Endothelial cell of umbilical vein (primary cell): ENCODE measurements at regions not wholly inside any gene's neighbourhood (a gene's known extent, or its start where the extent isn't known, plus 50 kb on each side); places are given as distances from the start of the nearest gene placed in this dataset.

Source experiments
- BruUV-seq: library from RNA; stranded (reverse); fragments of 400-500 nt; replicated peaks from 2 replicates; lab custom pipeline; 2021; lab: Mats Ljungman, UMichigan
- CTCF ChIA-PET: fragments of 300-600, 350-600 bp; sonication (Branson Sonifier 250); formaldehyde crosslinking; loops from one replicate; lab custom pipeline; 2021; ENCODE audit warnings: antibody characterized with exemption, inconsistent platforms; lab: Charles Lee
- POLR2A ChIA-PET: fragments of 300-600, 350-600 bp; sonication (Branson Sonifier 250); formaldehyde crosslinking; loops from one replicate; lab custom pipeline; 2021; ENCODE audit warnings: antibody characterized with exemption, inconsistent platforms; lab: Charles Lee
- DNase-seq: peaks from one replicate; pipeline ENCODE4 v3.0.0-alpha.2; 2011; ENCODE audit warnings: low read depth, low spot score
- FAIRE-seq: peaks from 2 replicates; lab custom pipeline; 2011; peaks lifted over from hg19 to GRCh38; lab: Jason Lieb, UNC
- H2AFZ ChIP-seq: 2 replicates; pipeline ENCODE4 v1.6.0; 2012; ENCODE audit warnings: low read depth, low read length, control low read depth, inconsistent platforms
- H3K27ac ChIP-seq: 2 replicates; pipeline ENCODE4 v1.5.1; 2011; ENCODE audit warnings: low read depth, mild to moderate bottlenecking, control low read depth, low read length, moderate library complexity; ENCODE audit not compliant: insufficient read depth
- H3K27me3 ChIP-seq, 2 experiments: 2 replicates each; pipeline versions ENCODE4 v1.6.0 to v1.6.1; 2011; ENCODE audit warnings: low read length in 2 of 2, mixed read lengths in 1 of 2; ENCODE audit not compliant: control insufficient read depth in 2 of 2, insufficient read depth in 2 of 2
- H3K36me3 ChIP-seq, 2 experiments: 2 replicates in 1 of 2; 3 replicates in 1 of 2; pipeline ENCODE4 v1.5.1; 2011; ENCODE audit warnings: low read length in 2 of 2, mild to moderate bottlenecking in 1 of 2, moderate library complexity in 1 of 2; ENCODE audit not compliant: control insufficient read depth in 2 of 2, insufficient read depth in 2 of 2; ENCODE audit errors: extremely low read depth in 1 of 2
- H3K4me1 ChIP-seq: 3 replicates; pipeline ENCODE4 v1.5.1; 2011; ENCODE audit warnings: mild to moderate bottlenecking, low read length; ENCODE audit not compliant: control insufficient read depth, insufficient read depth; ENCODE audit errors: extremely low read depth
- H3K4me2 ChIP-seq: 2 replicates; pipeline ENCODE4 v1.6.1; 2011; ENCODE audit warnings: low read length, control low read depth, mixed read lengths; ENCODE audit not compliant: insufficient read depth
- H3K4me3 ChIP-seq, 3 experiments: fragments of 200-600 bp in 1 of 3; sonication (generic), shearing (Covaris generic) in 1 of 3; replicated peaks in 1 of 3; 2 replicates each; pipeline ENCODE4 v1.5.1; 2011 to 2016; ENCODE audit warnings: control low read depth in 3 of 3, low read length in 3 of 3, mild to moderate bottlenecking in 2 of 3, inconsistent platforms in 1 of 3, low read depth in 1 of 3, moderate library complexity in 1 of 3; ENCODE audit not compliant: insufficient read depth in 1 of 3
- H3K79me2 ChIP-seq: 2 replicates; pipeline ENCODE4 v1.6.0; 2012; ENCODE audit warnings: low read length, inconsistent platforms; ENCODE audit not compliant: control insufficient read depth, insufficient read depth
- H3K9ac ChIP-seq: replicated peaks from 2 replicates; pipeline ENCODE3; 2011; ENCODE audit warnings: low read length, control low read depth; ENCODE audit not compliant: insufficient read depth; ENCODE audit errors: extremely low read depth
- H3K9me1 ChIP-seq: replicated peaks from 3 replicates; pipeline ENCODE4 v1.6.0; 2011; ENCODE audit warnings: mild to moderate bottlenecking, low read length; ENCODE audit not compliant: control insufficient read depth, insufficient read depth; ENCODE audit errors: extremely low read depth
- H3K9me3 ChIP-seq: replicated peaks from 2 replicates; pipeline ENCODE4 v1.5.1; 2012; ENCODE audit warnings: low read length, inconsistent platforms; ENCODE audit not compliant: control insufficient read depth, insufficient read depth
- H4K20me1 ChIP-seq: replicated peaks from 2 replicates; pipeline ENCODE3; 2011; ENCODE audit warnings: mild to moderate bottlenecking, low read length; ENCODE audit not compliant: control insufficient read depth, insufficient read depth; ENCODE audit errors: extremely low read depth
- EZH2 ChIP-seq: IDR thresholded peaks from 2 replicates; pipeline ENCODE4 v1.6.1; 2012; ENCODE audit warnings: borderline replicate concordance, low read depth, mild to moderate bottlenecking, moderate library complexity, low read length, inconsistent platforms; ENCODE audit not compliant: severe bottlenecking
- FOS ChIP-seq: IDR thresholded peaks from 2 replicates; pipeline ENCODE4 v1.6.1; 2011; ENCODE audit warnings: mild to moderate bottlenecking, low read length, moderate library complexity, borderline replicate concordance; ENCODE audit not compliant: insufficient read depth
- GATA2 ChIP-seq: IDR thresholded peaks from 2 replicates; pipeline ENCODE4 v1.7.0; 2011; ENCODE audit warnings: low read depth, mild to moderate bottlenecking, moderate library complexity, mixed read lengths, low read length; ENCODE audit not compliant: insufficient read length, insufficient read depth
- JUN ChIP-seq: IDR thresholded peaks from 2 replicates; pipeline ENCODE4 v1.6.1; 2011; ENCODE audit warnings: borderline replicate concordance, low read depth; ENCODE audit not compliant: insufficient read length, insufficient read depth
- MYC ChIP-seq: IDR thresholded peaks from one replicate; pipeline ENCODE4 v1.6.1; 2011; ENCODE audit warnings: mild to moderate bottlenecking, low read depth, low read length
- POLR2A ChIP-seq: IDR thresholded peaks from 2 replicates; pipeline ENCODE4 v1.6.1; 2012; ENCODE audit warnings: low read depth, mild to moderate bottlenecking, control low read depth, low read length
- POLR2AphosphoS5 ChIP-seq: IDR thresholded peaks from 2 replicates; pipeline ENCODE4 v1.6.1; 2012; ENCODE audit warnings: low read depth, mild to moderate bottlenecking, control low read depth, low read length, moderate library complexity; ENCODE audit not compliant: insufficient read depth
- dilution Hi-C: fragments of 300-500 bp; cut with MboI; formaldehyde crosslinking; loops from one replicate; pipeline ENCODE4 v1.15.0; 2019; ENCODE audit warnings: low sequenced_read_pairs; ENCODE audit not compliant: extremely low pct_ligation_motif_present
- intact Hi-C: fragments of 100-400 bp; cut with micrococcal nuclease; formaldehyde crosslinking; loops from one replicate; pipeline ENCODE4 v1.10.0; 2022
- TF ChIP-seq, protein P1 (sequence below), 2 donors: IDR thresholded peaks; 1 replicate in 1 of 2; 2 replicates in 1 of 2; pipeline ENCODE4 v1.5.1; 2011; ENCODE audit warnings: low read length in 2 of 2, mild to moderate bottlenecking in 2 of 2, moderate library complexity in 2 of 2, control low read depth in 1 of 2, inconsistent platforms in 1 of 2, low read depth in 1 of 2; ENCODE audit not compliant: insufficient read depth in 1 of 2; ENCODE audit errors: extremely low read depth in 1 of 2
- TF ChIP-seq, protein P2 (sequence below): IDR thresholded peaks from 2 replicates; pipeline ENCODE4 v1.6.1; 2011; ENCODE audit not compliant: insufficient read depth, insufficient read length

DNA sequence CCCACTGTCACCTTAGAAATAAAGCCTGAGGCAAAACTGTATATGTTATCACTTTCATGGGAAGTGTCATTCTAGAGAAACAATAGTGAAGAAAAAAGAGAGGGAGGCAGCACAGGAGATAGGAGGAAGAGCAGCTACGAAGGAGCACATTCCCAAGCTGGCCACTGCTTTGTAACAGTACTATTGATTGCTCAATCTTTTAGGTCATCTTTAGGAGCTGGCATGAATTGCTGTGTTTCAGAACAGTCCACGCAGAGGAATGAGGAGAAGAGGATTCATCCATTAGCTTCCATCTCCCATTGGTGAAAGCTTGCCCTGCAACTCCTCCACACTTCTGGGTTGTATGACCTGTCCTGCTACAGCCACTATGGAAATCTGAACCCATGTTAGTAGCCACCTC, 372.5 kb upstream of the DDHD1 start:
- H3K27me3 ChIP-seq, result peaks cover 3 to 6% of the 10 kb centered on the region in 2 experiments
- DNase-seq, result no peak
- POLR2A ChIA-PET, result no interaction called here
- H2AFZ ChIP-seq, result no peak overlapping the region
- no peaks in the 10 kb centered on the region for H3K9me3 ChIP-seq
- H3K79me2 ChIP-seq, result no peaks in the 10 kb centered on the region
- no peak overlapping the region for H3K27ac ChIP-seq
- TF ChIP-seq POLR2A (no peak), JUN (no peak), EZH2 (no peak), FOS (no peak), GATA2 (no peak), MYC (no peak), POLR2AphosphoS5 (no peak)
- TF ChIP-seq, protein P1, sequence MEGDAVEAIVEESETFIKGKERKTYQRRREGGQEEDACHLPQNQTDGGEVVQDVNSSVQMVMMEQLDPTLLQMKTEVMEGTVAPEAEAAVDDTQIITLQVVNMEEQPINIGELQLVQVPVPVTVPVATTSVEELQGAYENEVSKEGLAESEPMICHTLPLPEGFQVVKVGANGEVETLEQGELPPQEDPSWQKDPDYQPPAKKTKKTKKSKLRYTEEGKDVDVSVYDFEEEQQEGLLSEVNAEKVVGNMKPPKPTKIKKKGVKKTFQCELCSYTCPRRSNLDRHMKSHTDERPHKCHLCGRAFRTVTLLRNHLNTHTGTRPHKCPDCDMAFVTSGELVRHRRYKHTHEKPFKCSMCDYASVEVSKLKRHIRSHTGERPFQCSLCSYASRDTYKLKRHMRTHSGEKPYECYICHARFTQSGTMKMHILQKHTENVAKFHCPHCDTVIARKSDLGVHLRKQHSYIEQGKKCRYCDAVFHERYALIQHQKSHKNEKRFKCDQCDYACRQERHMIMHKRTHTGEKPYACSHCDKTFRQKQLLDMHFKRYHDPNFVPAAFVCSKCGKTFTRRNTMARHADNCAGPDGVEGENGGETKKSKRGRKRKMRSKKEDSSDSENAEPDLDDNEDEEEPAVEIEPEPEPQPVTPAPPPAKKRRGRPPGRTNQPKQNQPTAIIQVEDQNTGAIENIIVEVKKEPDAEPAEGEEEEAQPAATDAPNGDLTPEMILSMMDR (IDR thresholded peaks at IDR 0.05; ENCODE audit: extremely low read depth in 1 of 2, insufficient read depth in 1 of 2, low read depth in 1 of 2, low read length in 2 of 2), result no peak
- TF ChIP-seq, protein P2, sequence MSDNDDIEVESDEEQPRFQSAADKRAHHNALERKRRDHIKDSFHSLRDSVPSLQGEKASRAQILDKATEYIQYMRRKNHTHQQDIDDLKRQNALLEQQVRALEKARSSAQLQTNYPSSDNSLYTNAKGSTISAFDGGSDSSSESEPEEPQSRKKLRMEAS, result no peak
- no peaks in the 10 kb centered on the region for H3K9me1 ChIP-seq
- no peak overlapping the region for H3K4me3 ChIP-seq
- no peak overlapping the region for H3K4me2 ChIP-seq
- FAIRE-seq, result no peak
- H4K20me1 ChIP-seq, result no peaks in the 10 kb centered on the region
- dilution Hi-C loops, result loop anchor here (25.0 kb wide), 1 partner anchor 812 kb away; no protein-coding TSS in a partner anchor
- H3K9ac ChIP-seq, result no peak overlapping the region
- BruUV-seq, result no TSS peak
- H3K36me3 ChIP-seq, result no peaks in the 10 kb centered on the region
- intact Hi-C loops, result no loop called here
- H3K4me1 ChIP-seq, result no peaks in the 10 kb centered on the region
- CTCF ChIA-PET, result interaction anchor here (1.1 to 2.2 kb wide), 2 partner anchors 14 to 822 kb away, joined by 3 to 7 read pairs; no protein-coding TSS in a partner anchor
